HG03457 (cell line): ENCODE measurements at regions not wholly inside any gene's neighbourhood (a gene's known extent, or its start where the extent isn't known, plus 50 kb on each side); places are given as distances from the start of the nearest gene placed in this dataset.
"Not testable (repeated sequence)": the region's sequence is repeated elsewhere in the genome, so short reads cannot be mapped to it uniquely, and the experiment has no call there.

Experiments
- ATAC-seq: cut with Tn5 transposase; IDR thresholded peaks from one replicate; pipeline ENCODE4 v1.9.1; 2021; ENCODE audit warnings: moderate number of reproducible peaks; ENCODE audit not compliant: unreplicated experiment

DNA sequence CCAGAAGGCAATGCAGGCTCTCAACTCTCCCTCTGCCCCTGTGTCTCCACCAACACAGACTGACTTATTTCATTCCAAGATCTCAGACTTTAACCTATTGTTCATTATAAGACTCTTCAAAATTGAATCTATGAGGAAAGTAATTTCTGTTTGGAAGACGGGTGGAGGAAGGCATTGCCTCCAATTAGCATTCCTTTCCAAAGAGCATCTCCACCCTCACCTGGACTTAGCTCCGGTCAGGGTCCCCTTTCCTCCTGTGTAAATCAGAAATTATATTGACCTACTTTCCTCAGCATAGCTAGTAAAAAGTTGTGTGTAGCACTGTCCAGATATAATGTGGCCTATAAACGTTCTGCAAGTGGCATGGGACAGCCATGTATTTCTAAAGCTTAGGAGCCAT, 230.4 kb upstream of the ACVR2A start:
- ATAC-seq = no peak

- no peak for ATAC-seq
Observed at GRCh38 chr2:147610496-147611040, 234.3 kb upstream of the ACVR2A start.

DNA sequence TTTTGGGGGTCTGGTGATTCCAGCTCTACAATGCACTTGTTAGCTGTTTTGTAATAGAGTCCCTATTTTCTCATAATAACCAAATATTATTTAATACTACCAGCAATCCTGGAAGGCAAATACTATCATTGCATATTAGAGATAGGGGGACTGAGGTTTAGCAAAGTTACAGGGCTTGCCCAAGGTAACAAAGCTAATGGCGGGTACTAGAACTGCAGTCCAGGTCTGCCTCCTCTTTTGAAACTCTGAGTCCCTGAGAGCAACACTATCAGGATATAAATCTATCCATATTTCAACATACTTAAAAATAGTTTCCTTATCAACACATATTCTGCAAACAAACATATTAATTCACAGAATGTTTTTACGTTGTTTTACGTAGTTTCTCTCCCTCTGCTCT, 235.5 kb upstream of the ACVR2A start:
- ATAC-seq = no peak

GRCh38 chr2:147607379-147607778, 237.4 kb upstream of the ACVR2A start:
- no peak for ATAC-seq

DNA sequence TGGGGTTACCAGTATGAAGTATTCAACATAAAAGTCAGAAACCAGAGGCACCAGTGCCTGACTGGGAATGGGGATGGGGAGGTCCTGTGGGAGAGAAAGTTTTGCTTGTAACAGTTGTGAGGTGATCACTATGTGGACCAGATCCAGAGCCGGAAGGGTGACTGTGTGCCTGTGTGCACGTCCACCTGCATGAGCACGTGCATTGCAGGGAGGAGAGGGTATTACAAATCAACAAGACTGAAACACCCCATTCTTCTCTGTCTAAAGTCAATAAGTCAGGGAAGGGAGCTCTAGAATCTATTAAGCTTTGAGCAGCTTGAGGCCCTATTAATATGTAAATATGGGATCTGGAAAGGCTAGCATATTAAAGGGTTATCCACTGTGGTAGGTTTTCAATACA, 241.0 kb upstream of the ACVR2A start:
- no peak for ATAC-seq

GRCh38 chr2:147603447-147603846, 241.4 kb upstream of the ACVR2A start:
- ATAC-seq = no peak

GRCh38 chr2:147600646-147601045, 244.2 kb upstream of the ACVR2A start:
- no peak for ATAC-seq

DNA sequence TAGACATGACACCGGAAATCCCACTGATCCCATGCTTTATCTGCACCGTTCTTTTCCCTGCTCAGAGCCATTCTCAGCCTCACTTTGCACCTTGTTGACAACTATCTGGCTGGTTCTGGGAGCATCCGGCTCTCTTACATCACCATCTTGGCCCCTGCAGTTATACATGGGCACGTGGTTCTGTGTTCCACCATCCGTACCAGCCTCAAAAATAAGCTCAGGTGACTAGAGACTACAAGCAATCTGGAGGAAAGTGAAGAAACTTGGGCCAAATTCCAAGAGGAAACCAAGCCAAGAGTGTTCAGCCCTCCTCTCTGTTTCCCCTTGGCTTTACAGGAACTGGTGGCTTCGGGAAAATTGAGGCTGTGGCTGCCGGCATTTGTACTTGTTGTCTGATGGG, 244.6 kb upstream of the ACVR2A start:
- ATAC-seq = no peak

GRCh38 chr2:147595200-147595599, 249.6 kb upstream of the ACVR2A start:
- no peak for ATAC-seq

DNA sequence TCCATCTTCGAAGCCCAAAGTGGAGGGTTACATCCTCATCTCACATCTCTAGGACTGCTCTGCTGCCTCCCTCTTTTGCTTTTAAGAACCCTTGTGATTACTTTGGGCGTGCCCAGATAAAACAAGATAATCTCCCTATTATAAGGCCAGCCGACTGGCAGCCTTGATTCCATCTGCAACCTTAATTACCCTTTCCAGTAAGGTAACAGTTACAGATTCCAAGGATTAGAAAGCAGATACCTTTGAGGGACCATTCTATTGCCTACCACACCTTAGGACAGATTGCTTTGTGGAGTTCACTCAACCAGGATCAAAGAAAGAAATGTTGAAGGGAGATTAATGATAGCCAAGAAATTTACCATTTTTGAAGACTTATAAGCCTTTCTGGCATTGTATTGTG, 250.8 kb upstream of the ACVR2A start:
- ATAC-seq = no peak

GRCh38 chr2:147592784-147593183, 252.0 kb upstream of the ACVR2A start:
- ATAC-seq = not testable (repeated sequence)

DNA sequence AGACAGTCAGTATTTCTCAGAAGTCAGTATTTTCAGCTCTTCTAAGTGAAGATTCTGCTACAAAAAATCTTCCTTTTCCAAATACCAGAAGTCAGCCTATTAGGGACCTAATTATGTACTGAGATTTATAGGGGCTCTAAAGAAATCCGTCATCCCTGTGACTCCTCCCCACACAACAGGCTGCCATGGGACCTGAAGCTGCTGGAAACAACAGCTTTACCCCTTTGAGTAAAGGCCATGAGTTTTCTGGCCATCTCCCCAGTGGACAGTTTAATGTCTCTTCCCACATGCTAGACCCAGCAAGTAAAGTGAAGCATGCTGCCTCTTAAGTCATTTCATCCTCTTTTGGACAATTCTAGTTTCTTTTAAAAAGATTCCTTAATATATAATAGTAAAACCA, 255.7 kb upstream of the ACVR2A start:
- no peak for ATAC-seq

DNA sequence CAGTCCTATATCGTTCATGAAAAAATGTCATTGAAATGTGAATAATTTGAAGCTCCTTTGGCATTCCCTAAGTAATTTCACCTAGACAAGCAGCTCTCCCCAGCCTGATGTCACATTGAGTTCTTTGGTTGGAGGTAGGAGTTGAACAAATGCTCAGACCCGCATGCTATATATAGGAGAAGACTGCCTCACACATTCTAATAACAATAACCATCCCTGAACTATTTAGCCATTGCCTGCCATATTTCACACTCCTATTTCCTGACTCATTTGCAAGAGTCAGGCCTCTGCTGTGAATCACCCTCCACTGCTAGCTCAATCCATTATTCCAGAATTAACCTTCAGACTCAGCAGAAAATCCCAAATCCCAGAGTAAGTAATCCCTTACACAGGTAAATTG, 256.6 kb upstream of the ACVR2A start:
- no peak for ATAC-seq

DNA sequence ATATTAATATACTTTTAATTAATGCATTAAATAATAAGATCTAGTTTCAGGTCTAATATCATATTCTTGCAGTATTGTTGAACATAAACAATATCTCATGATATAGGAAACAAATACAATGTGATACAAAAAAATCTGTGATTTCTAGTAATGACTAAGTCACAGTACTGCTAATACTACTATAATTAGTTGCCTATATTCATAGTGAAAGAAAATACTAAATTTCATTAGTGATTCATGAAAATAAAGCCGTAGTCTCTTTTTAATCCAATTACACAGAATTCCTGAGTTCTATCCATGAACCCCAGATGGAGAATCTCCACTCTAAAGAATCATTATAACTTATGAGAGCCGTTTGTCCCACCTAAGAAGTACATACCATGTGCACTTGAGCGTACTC, 266.3 kb upstream of the ACVR2A start:
- ATAC-seq = no peak

DNA sequence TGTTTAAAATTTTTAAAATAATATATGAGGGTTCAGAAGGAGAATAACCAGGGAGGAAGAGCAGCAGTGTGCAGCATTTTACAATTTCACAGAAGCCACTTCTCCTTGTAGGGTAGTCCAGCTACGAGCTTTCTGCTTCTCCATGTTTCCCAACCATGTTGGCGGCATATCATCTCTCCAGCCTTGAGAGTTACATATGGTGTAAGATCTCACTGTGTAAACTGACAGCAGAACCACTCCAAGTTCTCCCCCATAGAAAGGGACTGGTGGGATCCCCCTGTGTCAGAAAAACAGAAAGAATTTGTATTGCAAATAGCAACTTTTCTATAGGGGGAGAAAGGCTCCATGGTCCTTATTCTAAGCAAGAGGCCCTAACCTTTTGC, 266.8 kb upstream of the ACVR2A start:
- no peak for ATAC-seq

DNA sequence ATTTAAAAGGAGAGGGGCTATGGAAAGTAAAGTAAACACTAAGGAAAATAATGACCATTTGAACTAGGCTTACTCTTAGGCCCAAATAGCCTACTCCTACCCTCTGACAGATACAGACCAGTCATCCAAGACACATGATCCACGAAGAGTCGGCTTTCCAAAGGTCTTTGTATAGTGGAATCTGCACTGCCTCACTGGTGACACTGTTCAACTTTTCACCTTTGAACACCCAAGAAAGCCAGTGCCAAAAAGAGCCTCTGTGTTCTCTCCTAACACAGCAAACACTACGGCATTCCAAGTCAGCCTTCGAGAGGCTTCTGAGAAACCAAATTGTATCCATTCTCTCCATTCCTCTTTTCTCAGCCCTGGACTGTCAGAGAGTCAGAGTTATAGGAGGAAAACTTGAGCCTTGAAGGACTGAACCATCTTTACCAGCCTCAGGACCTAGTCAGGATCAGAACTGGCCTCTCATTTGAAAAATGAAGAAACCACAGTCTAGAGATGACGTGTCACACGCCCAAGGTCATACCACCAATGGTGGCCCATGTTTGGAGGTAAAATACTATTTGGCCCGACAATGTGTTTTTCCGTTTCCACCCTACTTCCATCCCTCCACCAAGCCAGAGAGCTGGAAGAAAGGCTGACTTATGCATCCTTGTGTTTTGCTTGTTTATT, 267.4 kb upstream of the ACVR2A start:
- ATAC-seq = no peak

DNA sequence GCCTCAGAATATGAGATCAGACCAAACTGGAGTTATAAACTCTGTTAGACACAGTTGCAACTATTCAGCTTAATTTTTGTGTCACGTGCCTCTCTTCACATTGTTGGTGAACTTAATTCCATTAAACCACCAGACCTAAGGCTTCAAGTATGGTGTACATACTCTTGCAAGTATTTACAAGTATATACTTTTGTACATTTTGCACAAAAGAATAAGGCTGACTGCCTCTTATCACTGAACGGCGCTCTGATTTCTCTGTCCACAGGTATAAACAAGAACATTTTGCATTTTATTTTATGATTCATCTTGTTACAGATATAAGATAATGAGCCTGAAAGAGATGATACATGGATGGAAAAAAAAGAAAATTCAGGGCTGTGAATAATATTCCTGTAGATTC, 269.7 kb upstream of the ACVR2A start:
- no peak for ATAC-seq

DNA sequence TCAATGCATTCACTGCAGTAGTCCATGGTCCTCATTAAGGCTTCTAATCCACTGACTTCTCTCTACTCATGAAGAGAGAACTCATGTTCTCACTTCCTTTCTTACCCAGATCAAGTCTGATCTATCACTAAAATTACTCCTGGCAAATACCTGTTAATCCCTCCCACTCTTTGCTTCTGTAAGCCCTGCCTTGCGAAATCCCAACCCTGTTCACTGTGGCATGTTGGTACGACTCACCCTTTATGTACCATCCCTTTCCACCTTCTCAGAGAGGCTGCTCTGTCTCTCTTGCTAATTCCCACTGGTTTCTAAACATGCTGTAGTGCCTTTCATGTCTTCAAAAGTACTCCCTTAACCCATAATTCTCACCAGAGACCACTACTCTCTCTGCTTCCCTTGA, 272.2 kb upstream of the ACVR2A start:
- no peak for ATAC-seq

GRCh38 chr2:147569426-147569825, 275.4 kb upstream of the ACVR2A start:
- ATAC-seq = no peak

GRCh38 chr2:147568109-147568508, 276.7 kb upstream of the ACVR2A start:
- ATAC-seq = no peak

DNA sequence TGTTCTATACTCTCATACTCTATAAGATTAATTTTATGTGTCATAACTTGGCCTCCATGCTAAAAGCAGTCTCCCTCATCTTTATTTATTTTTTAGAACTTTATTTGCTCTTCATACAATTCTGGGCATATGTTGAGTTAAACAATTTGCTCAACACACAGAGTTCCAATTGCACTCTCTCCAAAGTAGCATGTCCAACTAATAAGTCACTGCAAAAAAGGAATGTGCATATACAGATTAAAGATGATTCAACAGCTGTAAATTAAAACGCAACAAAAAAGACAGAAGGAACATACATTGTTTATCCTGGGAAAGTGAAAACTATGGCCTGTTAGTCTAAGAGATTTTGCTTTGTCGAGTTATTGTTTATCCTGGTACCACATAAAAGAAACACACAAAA, 277.7 kb upstream of the ACVR2A start:
- ATAC-seq = no peak

- ATAC-seq = no peak
Observed at GRCh38 chr2:147560810-147561535, 283.9 kb upstream of the ACVR2A start.
